ENCODE measurements at regions not wholly inside any gene's neighbourhood (a gene's known extent, or its start where the extent isn't known, plus 50 kb on each side); places are given as distances from the start of the nearest gene placed in this dataset.

GRCh38 chr2:120425014-120425413 lies 79.1 kb downstream of the INHBB start:
- no peak for DNase-seq (ENCODE audit: low spot score)

GRCh38 chr2:120428748-120429147 lies 82.8 kb downstream of the INHBB start:
- DNase-seq (ENCODE audit: low spot score): no peak

DNA sequence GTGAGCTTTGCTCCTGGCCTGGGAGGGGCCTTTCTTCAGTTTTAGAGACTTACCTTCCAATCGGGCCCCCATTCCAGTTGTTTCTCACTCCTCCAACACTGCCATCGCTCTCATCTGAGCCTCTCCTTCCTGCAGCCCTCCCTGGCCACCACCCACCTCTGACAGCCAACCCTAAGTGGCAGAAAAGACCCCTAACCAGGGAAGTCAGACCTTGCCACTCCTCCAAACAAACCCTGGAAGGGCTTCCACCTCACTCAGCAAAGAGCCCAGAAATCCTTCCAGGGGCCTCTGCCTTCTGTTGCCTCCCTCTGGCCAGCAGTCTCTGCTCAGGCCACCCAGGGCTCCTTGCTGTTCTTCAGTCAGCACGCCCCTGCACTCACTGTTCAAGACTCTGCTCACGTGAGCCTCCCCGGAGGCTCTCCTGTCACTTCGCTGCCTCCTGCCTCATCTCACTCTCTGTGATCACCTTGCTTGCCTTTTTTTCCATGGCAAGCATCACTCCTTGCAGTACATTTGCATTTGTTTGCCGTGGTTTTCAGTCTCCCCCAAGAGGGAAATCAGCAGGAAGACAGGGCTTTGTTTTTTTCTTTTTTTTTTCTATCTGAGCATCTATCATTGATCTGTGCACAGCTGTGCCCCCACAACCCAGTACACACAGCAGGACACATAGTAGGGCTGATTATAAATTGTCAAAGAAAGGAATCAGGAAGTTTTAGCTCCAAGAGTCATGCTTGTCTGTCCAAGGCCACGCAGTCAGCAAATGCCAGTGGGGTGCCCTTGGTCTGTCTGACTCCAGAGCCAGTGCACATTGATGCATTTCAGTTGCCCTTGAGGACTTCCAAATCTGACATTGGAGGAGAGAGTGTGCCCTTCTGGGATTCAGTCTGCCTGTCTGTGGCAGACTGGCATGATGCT lies 83.9 kb downstream of the INHBB start:
- DNase-seq (ENCODE audit: low spot score): no peak

DNA sequence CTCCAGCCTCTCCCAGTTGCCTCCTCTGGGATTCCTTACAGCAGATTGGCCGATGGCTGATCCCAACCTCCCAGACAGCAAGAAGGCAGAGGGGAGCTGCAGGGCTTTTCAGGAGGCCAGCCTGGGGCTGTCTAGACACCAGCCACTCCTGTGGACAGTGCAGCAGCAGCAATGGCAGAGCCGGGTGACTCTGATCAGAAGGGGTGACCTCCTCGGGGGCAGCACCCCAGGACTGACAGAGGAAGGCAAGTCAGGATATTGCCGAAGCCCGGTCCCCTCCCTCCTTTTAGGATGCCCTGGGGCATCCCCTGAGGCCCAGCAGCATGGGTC lies 84.5 kb downstream of the INHBB start:
- no peak for DNase-seq (ENCODE audit: low spot score)

- no peak for DNase-seq (ENCODE audit: low spot score)
Observed at GRCh38 chr2:120430957-120431356, 85.0 kb downstream of the INHBB start.

DNA sequence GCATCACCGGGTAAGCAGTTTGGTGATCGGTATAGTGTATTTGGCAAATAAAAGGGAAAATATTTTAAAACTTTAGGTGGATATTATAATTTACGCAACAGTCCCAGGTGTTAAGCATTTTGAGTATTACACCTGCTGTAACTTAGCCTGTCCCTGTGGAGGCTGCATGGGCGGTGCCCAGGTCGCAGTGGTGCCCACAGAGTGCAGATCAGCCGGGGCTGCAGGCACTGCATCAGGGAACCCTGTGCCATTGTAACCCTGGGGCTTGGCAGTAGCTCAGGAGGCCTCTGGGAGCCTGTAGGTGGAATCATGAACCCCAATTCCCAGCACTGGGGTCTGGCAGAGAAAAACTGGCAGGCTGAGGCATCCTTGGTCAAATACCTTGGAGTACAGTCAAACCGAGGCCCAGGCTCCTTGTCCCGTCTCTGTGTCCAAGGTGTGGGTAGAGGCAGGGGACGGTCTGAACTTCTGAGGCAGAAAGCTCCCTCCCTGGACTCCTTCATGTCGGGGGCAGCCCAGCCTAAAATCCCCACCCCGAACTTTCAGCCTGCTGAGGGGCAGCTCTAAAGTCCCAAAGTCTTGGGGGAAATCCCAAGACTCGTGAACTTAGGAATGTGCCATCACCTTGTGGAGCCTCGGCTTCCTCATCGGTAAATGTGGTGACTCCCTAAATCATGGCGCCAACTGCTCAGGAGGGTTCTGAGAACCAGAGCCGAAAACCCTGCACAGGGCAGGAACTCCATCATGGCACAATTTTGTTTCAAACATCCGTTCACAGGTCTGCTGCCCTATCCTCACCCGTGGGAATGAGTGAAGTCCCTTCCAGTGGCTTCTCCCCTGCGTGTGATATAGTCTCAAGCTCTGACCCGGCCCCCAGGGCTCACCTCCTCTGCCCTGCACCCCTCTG lies 85.7 kb downstream of the INHBB start:
- no peak for DNase-seq (ENCODE audit: low spot score)

- no peak for DNase-seq (ENCODE audit: low spot score)
Observed at GRCh38 chr2:120432293-120432975, 86.5 kb downstream of the INHBB start.

GRCh38 chr2:120432976-120433815 lies 87.3 kb downstream of the INHBB start:
- DNase-seq (ENCODE audit: low spot score): no peak

DNA sequence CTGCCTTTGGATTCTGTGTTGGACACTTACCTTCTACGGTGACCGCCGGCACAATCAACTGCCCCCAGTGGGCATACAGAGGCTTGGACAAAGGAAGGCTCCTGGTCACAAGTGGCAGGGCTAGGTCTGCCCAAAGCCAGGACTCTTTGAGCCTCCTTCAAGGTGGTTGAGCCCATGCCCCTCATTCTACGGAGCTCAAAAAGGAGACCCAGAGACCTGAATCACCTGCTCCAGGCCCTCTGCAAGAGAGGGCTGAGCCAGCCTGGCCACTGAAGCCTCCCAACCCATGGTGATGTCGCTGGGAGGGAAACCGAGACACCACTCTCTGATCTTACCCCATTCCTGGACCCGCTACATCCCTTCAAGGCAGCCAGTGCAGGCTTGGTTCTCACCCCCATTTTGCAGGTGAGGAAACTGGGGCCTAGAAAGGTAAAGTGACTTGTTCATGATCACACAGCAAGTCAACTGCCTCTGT lies 87.9 kb downstream of the INHBB start:
- no peak for DNase-seq (ENCODE audit: low spot score)

DNA sequence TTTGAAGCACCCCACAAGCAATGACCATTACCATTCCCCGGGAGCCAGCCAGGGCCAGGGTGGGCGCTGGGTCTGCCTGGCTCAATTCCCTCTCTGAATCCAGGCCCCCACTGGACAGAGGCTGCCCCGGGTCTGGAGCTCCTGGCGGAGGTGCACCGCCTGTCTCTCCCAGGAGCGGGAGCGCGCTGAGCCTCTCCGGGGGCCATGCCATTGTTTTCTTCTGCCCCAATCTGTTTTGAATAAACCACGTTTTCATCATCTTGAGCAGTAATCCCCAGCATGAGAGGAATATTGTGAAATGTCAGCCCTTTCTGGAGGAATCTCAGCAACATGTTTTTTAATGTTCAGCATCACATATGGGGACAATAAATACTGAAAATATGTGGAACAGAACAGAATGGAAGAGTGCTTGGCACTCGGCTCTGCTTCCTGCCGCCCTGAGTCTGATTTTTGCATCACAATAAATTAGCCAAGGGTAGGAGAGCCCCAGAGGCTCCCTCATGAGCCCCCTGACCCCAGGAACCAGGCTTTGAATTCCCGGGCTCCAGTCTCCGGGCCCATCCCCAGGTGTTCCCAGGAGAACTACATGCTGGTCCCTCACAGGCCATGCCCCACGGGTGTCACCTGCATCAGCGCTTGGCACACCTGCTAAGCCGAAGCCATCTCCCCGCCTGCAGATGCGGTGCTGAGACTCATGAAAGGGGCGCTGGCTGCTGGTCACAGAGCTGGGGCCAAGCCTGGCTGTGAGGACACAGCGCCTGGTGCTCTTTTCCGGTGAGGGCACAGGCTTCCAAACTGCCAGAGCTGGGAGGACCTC lies 88.8 kb downstream of the INHBB start:
- DNase-seq (ENCODE audit: low spot score): no peak

DNA sequence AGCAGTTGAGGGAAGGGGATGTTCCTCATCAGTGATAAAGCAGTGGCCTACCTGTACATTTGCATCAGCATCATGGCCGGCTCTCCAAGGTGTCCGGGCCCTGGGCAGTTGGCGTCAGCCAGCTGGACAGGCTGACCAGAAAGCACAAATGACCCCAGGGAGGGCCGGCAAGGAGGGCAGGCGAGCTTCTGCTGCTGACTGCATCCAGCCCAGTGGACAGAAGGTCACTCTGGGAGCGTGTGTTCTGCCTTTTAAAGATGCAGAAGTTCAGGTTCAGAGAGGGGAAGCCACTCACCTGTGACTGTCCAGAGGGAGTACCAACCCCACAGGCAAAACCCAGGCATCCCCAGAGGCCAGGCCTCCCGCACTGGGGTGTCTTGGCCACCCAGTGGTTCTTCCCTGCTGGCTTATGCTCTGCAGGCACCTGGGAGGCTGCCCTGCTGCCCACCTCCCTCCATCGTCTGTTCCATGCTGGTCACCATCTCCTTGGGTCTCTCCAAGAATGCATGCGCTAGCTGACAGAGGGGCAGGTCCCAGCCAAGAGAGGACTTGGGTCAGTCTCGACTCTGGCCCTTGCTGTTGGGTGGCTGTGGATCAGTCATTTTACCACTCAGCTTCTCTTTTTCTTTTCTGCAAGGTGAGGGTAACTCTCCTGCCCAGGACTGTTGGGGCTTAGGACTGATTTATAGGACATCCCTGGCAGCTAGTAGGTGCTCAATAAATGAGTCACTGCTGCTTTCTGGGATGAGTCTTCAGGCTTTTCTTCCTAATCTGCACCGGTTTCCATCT lies 89.9 kb downstream of the INHBB start:
- DNase-seq (ENCODE audit: low spot score): no peak

GRCh38 chr2:120436460-120436739 lies 90.5 kb downstream of the INHBB start:
- DNase-seq (ENCODE audit: low spot score): no peak

GRCh38 chr2:120436885-120437603 lies 91.1 kb downstream of the INHBB start:
- no peak for DNase-seq (ENCODE audit: low spot score)

GRCh38 chr2:120437604-120438000 lies 91.7 kb downstream of the INHBB start:
- no peak for DNase-seq (ENCODE audit: low spot score)

DNA sequence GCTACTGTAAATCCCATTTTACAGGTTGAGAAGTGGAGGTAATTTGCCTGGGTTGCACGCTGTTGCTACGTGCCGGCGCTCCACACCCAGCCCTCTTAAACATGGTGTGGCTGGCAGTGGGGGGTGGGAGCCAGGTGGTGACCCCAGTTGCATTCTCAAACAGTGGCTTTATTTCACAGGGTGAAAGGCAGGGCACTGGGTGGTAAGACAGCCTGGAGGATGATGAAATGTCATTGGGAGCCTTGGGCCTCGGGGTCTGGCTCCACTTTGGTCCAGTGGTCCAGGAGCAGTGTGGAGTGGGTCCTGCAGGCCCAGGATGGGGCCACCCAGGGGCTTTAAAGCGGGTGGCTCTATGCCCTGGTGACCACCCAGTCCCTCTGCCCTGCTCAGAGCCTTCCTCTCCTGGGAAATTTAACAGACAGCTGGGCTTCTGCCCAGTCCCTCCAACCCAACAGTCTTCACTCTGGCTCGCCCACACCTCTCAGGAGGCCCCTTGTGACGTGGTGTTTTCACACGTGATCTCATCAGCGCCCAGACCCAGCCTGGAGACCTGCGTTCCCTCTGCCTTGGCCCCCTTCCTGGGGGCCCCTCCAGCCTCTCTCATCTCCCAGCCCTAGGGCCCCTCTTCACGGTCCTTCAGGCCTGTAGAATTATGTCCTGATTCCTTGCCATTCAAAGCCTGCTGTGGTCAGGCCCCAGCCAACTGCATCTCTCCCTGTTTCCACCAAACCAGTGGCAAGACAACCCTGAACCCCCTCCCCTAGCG lies 92.5 kb downstream of the INHBB start:
- DNase-seq (ENCODE audit: low spot score): no peak

- DNase-seq (ENCODE audit: low spot score): no peak
Observed at GRCh38 chr2:120439067-120439368, 93.1 kb downstream of the INHBB start.

DNA sequence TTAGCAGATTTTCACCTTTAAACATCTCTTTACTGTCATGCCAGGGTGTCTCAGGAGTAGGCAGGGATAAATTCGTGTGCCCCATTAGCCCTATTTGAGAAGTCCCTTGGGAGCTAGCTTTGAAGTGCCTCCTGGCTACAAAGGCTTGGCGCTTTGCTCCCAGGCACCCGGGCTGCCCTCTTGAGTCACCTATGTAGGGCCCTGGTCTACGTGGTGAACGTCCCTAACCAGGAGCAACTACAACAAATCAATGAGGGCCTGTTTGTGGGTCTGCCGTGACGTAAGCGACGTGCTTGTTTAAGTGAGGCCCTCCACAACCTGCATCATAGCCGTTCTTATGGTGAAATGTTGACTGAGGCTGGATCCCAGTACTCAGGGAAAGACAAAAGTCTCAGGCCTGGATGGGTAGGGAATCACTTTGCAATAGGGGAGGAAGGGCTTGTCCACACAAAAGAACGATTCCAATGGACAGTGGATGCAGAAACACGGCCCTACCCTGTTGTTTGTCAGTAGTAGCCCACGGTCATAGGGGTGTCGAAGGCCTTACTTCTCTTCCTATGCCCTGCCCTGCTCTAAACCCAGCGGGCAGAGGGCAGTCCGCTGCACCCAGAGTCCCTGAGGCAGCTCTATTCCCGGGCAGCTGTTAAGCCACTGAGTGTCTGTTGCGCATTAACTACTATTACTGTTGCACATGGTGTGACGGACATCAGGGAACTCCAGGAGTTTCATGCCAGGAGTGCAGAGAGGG lies 93.9 kb downstream of the INHBB start:
- no peak for DNase-seq (ENCODE audit: low spot score)

Measured in hematopoietic multipotent progenitor cell treated with erythropoietin and hydrocortisone succinate and interleukin-3 and kit ligand, for 17 days (in vitro differentiated cells).